Keratinocyte (primary cell): ENCODE measurements at regions not wholly inside any gene's neighbourhood (a gene's known extent, or its start where the extent isn't known, plus 50 kb on each side); places are given as distances from the start of the nearest gene placed in this dataset.

Source experiments
- DNase-seq: peaks from one replicate; pipeline ENCODE4 v3.0.0-alpha.2; 2011; ENCODE audit warnings: low read depth, missing footprints, low spot score
- FAIRE-seq: peaks from 2 replicates; lab custom pipeline; 2011; peaks lifted over from hg19 to GRCh38; lab: Jason Lieb, UNC
- H2AFZ ChIP-seq: 2 replicates; pipeline ENCODE4 v1.6.0; 2012; ENCODE audit warnings: low read length, control low read depth, inconsistent platforms; ENCODE audit not compliant: control insufficient read depth
- H3K27ac ChIP-seq: 2 replicates; pipeline ENCODE4 v1.5.1; 2011; ENCODE audit warnings: low read length; ENCODE audit not compliant: control insufficient read depth, insufficient read depth
- H3K27me3 ChIP-seq: 3 replicates; pipeline ENCODE4 v1.6.0; 2011; ENCODE audit warnings: low read length; ENCODE audit not compliant: control insufficient read depth, insufficient read depth; ENCODE audit errors: extremely low read depth
- H3K36me3 ChIP-seq, 2 experiments: 2 replicates in 1 of 2; 3 replicates in 1 of 2; pipeline ENCODE4 v1.5.1; 2011; ENCODE audit warnings: low read length in 2 of 2, mild to moderate bottlenecking in 1 of 2; ENCODE audit not compliant: control insufficient read depth in 2 of 2, insufficient read depth in 2 of 2; ENCODE audit errors: extremely low read depth in 1 of 2
- H3K4me1 ChIP-seq: 3 replicates; pipeline ENCODE4 v1.5.1; 2011; ENCODE audit warnings: low read length; ENCODE audit not compliant: control insufficient read depth, insufficient read depth; ENCODE audit errors: extremely low read depth
- H3K4me2 ChIP-seq: 3 replicates; pipeline ENCODE4 v1.6.0; 2011; ENCODE audit warnings: low read depth, low read length; ENCODE audit not compliant: control insufficient read depth, insufficient read depth; ENCODE audit errors: extremely low read depth
- H3K4me3 ChIP-seq, 3 experiments: fragments of 200-600 bp in 1 of 3; sonication (generic) in 1 of 3; 2 replicates in 2 of 3; 3 replicates in 1 of 3; pipeline ENCODE4 v1.5.1; 2011 to 2016; ENCODE audit warnings: low read length in 3 of 3, mild to moderate bottlenecking in 3 of 3, control low read depth in 2 of 3, inconsistent platforms in 1 of 3, low read depth in 1 of 3, mixed read lengths in 1 of 3, mixed run types in 1 of 3, moderate library complexity in 1 of 3; ENCODE audit not compliant: control insufficient read depth in 2 of 3, insufficient read depth in 2 of 3; ENCODE audit errors: extremely low read depth in 1 of 3
- H3K79me2 ChIP-seq: 2 replicates; pipeline ENCODE4 v1.6.0; 2012; ENCODE audit warnings: low read length; ENCODE audit not compliant: control insufficient read depth, insufficient read depth
- H3K9ac ChIP-seq: 3 replicates; pipeline ENCODE4 v1.6.0; 2011; ENCODE audit warnings: low read length; ENCODE audit not compliant: control insufficient read depth, insufficient read depth; ENCODE audit errors: extremely low read depth
- H3K9me1 ChIP-seq: 3 replicates; pipeline ENCODE4 v1.6.0; 2011; ENCODE audit warnings: low read length; ENCODE audit not compliant: control insufficient read depth, insufficient read depth; ENCODE audit errors: extremely low read depth
- H3K9me3 ChIP-seq: 2 replicates; pipeline ENCODE4 v1.5.1; 2012; ENCODE audit warnings: low read depth, low read length; ENCODE audit not compliant: control insufficient read depth
- H4K20me1 ChIP-seq: 3 replicates; pipeline ENCODE4 v1.6.0; 2011; ENCODE audit warnings: low read length; ENCODE audit not compliant: control insufficient read depth, insufficient read depth; ENCODE audit errors: extremely low read depth
- CTCF ChIP-seq, 3 experiments: IDR thresholded peaks in 1 of 3; conservative IDR thresholded peaks in 1 of 3; optimal IDR thresholded peaks in 1 of 3; 2 replicates in 2 of 3; 3 replicates in 1 of 3; pipeline versions ENCODE3 to v1.5.1; 2011; ENCODE audit warnings: low read length in 3 of 3, mild to moderate bottlenecking in 3 of 3, moderate library complexity in 2 of 3, control low read depth in 1 of 3, inconsistent platforms in 1 of 3; ENCODE audit not compliant: insufficient read depth in 2 of 3; ENCODE audit errors: extremely low read depth in 1 of 3
- EZH2 ChIP-seq: IDR thresholded peaks from one replicate; pipeline ENCODE4 v1.6.1; 2012; ENCODE audit warnings: inconsistent platforms, mild to moderate bottlenecking, low read length, moderate library complexity
- dilution Hi-C: fragments of 300-500 bp; cut with MboI; formaldehyde crosslinking; loops from one replicate; pipeline ENCODE4 v1.7.0; 2020; ENCODE audit warnings: low sequenced_read_pairs; ENCODE audit not compliant: extremely low pct_ligation_motif_present

GRCh38 chr1:196090226-196090625, 518.0 kb downstream of the KCNT2 start:
- FAIRE-seq (no peak), DNase-seq (no peak)
- Histone ChIP-seq H3K27me3 (no peaks in the 10 kb centered on the region), H3K4me3 (no peak overlapping the region), H3K9me1 (no peaks in the 10 kb centered on the region), H3K4me2 (no peak overlapping the region), H3K79me2 (no peaks in the 10 kb centered on the region), H3K4me1 (no peaks in the 10 kb centered on the region), H3K36me3 (no peaks in the 10 kb centered on the region), H4K20me1 (no peaks in the 10 kb centered on the region), H3K9me3 (no peaks in the 10 kb centered on the region), H3K27ac (no peak overlapping the region), H3K9ac (no peak overlapping the region), H2AFZ (no peak overlapping the region)
- dilution Hi-C loops: no loop called here
- TF ChIP-seq CTCF (optimal IDR thresholded peaks at IDR 0.05 in 1 of 3, IDR thresholded peaks at IDR 0.05 in 1 of 3, conservative IDR thresholded peaks at IDR 0.05 in 1 of 3; ENCODE audit: extremely low read depth in 1 of 3, insufficient read depth in 2 of 3, low read length in 3 of 3): no peak
- TF ChIP-seq EZH2: no peak

- H3K27me3 ChIP-seq: no peaks in the 10 kb centered on the region
- no peak for DNase-seq
- dilution Hi-C loops: no loop called here
- no peaks in the 10 kb centered on the region for H3K79me2 ChIP-seq
- no peaks in the 10 kb centered on the region for H3K9me3 ChIP-seq
- no peak for TF ChIP-seq EZH2
- H3K9ac ChIP-seq: no peak overlapping the region
- H3K27ac ChIP-seq: no peak overlapping the region
- H3K4me2 ChIP-seq: no peak overlapping the region
- H3K4me3 ChIP-seq: no peak overlapping the region
- no peaks in the 10 kb centered on the region for H3K36me3 ChIP-seq
- H3K9me1 ChIP-seq: no peaks in the 10 kb centered on the region
- no peak overlapping the region for H2AFZ ChIP-seq
- H4K20me1 ChIP-seq: no peaks in the 10 kb centered on the region
- FAIRE-seq: no peak
- no peaks in the 10 kb centered on the region for H3K4me1 ChIP-seq
Measured at GRCh38 chr1:196088541-196088940, 519.7 kb downstream of the KCNT2 start.

GRCh38 chr1:196078691-196079090, 529.5 kb downstream of the KCNT2 start:
- TF ChIP-seq EZH2 (no peak), CTCF (optimal IDR thresholded peaks at IDR 0.05 in 1 of 3, IDR thresholded peaks at IDR 0.05 in 1 of 3, conservative IDR thresholded peaks at IDR 0.05 in 1 of 3; ENCODE audit: extremely low read depth in 1 of 3, insufficient read depth in 2 of 3, low read length in 3 of 3) (no peak)
- no peak overlapping the region for H3K4me2 ChIP-seq

More at GRCh38 chr1:196078691-196079090, 529.5 kb downstream of the KCNT2 start:
- Histone ChIP-seq H3K27me3 (no peaks in the 10 kb centered on the region), H2AFZ (peak overlapping the region; percentile 59), H3K9me1 (no peaks in the 10 kb centered on the region), H3K4me3 (no peak overlapping the region), H3K36me3 (no peaks in the 10 kb centered on the region), H3K4me1 (no peaks in the 10 kb centered on the region), H3K79me2 (no peaks in the 10 kb centered on the region), H3K9me3 (no peaks in the 10 kb centered on the region), H3K27ac (no peak overlapping the region), H3K9ac (no peak overlapping the region), H4K20me1 (no peaks in the 10 kb centered on the region)
- dilution Hi-C loops: no loop called here
- FAIRE-seq (peak; percentile 55), DNase-seq (no peak)
